GM12878 (cell line): ENCODE measurements at regions not wholly inside any gene's neighbourhood (a gene's known extent, or its start where the extent isn't known, plus 50 kb on each side); places are given as distances from the start of the nearest gene placed in this dataset.

Source experiments
- ATAC-seq: fragments of 200-7000 bp; cut with Tn5 transposase; 3 replicates; pipeline ENCODE4 v1.9.1; 2020; ENCODE audit warnings: mild to moderate bottlenecking, moderate library complexity
- BruUV-seq: library from RNA; stranded (reverse); fragments of 400-500 nt; replicated peaks from 2 replicates; lab custom pipeline; 2021; lab: Mats Ljungman, UMichigan
- CTCF ChIA-PET: fragments of 300-600 bp; sonication (Branson Sonifier 250); formaldehyde crosslinking; extraction: SDS; loops from one replicate; lab custom pipeline; 2021; ENCODE audit warnings: inconsistent platforms; lab: Yijun Ruan, JAX
- POLR2A ChIA-PET: fragments of 350-600 bp; formaldehyde crosslinking; extraction: SDS; loops from one replicate; lab custom pipeline; 2021; ENCODE audit warnings: inconsistent platforms; lab: Charles Lee
- RAD21 ChIA-PET: fragments of 300-600 bp; sonication (Branson Sonifier 250); formaldehyde crosslinking; loops from one replicate; lab custom pipeline; 2023; ENCODE audit warnings: antibody characterized with exemption; ENCODE audit not compliant: unreplicated experiment; lab: Charles Lee
- SMC1A ChIA-PET: fragments of 300-600 bp; sonication (Branson Sonifier 250); formaldehyde crosslinking; loops from one replicate; lab custom pipeline; 2023; ENCODE audit not compliant: unreplicated experiment, uncharacterized antibody; lab: Charles Lee
- DNase-seq: peaks from one replicate; pipeline ENCODE4 v3.0.0-alpha.2; 2011; ENCODE audit warnings: low read depth, low spot score
- FAIRE-seq: peaks from 3 replicates; lab custom pipeline; 2011; peaks lifted over from hg19 to GRCh38; lab: Jason Lieb, UNC
- H2AFZ ChIP-seq: 2 replicates; pipeline ENCODE4 v1.6.0; 2011; ENCODE audit warnings: low read depth, low read length, control low read depth; ENCODE audit not compliant: control insufficient read depth
- H3K27ac ChIP-seq: 2 replicates; pipeline ENCODE4 v1.5.1; 2011; ENCODE audit warnings: control low read depth; ENCODE audit not compliant: control insufficient read depth, insufficient read depth
- H3K27me3 ChIP-seq, 2 experiments: replicated peaks in 1 of 2; 2 replicates each; pipeline versions ENCODE4 v1.6.0 to v1.6.1; 2011; ENCODE audit warnings: low read length in 1 of 2; ENCODE audit not compliant: control insufficient read depth in 2 of 2, insufficient read depth in 2 of 2
- H3K36me3 ChIP-seq, 2 experiments: 2 replicates each; pipeline ENCODE4 v1.5.1; 2011; ENCODE audit warnings: low read length in 1 of 2; ENCODE audit not compliant: control insufficient read depth in 2 of 2, insufficient read depth in 2 of 2
- H3K4me1 ChIP-seq: 2 replicates; pipeline ENCODE4 v1.6.1; 2011; ENCODE audit warnings: mild to moderate bottlenecking, low read length, moderate library complexity, mixed read lengths; ENCODE audit not compliant: control insufficient read depth, insufficient read depth
- H3K4me2 ChIP-seq: 2 replicates; pipeline ENCODE4 v1.6.0; 2011; ENCODE audit warnings: control low read depth; ENCODE audit not compliant: control insufficient read depth, insufficient read depth
- H3K4me3 ChIP-seq: fragments of 200-600 bp; sonication (generic); 2 replicates; pipeline ENCODE4 v1.5.1; 2016
- H3K79me2 ChIP-seq: 2 replicates; pipeline ENCODE4 v1.6.0; 2011; ENCODE audit warnings: low read length; ENCODE audit not compliant: control insufficient read depth, insufficient read depth
- H3K9ac ChIP-seq: 2 replicates; pipeline ENCODE4 v1.8.0; 2011; ENCODE audit warnings: low read length, control low read depth, mixed read lengths; ENCODE audit not compliant: control insufficient read depth, insufficient read depth
- H3K9me3 ChIP-seq: replicated peaks from 3 replicates; pipeline ENCODE4 v1.5.1; 2011; ENCODE audit warnings: mild to moderate bottlenecking, low read length; ENCODE audit not compliant: control insufficient read depth, insufficient read depth
- H4K20me1 ChIP-seq: 2 replicates; pipeline ENCODE4 v1.6.0; 2011; ENCODE audit not compliant: control insufficient read depth, insufficient read depth
- FOXK2 ChIP-seq: fragments of 450-650 bp; IDR thresholded peaks from 2 replicates; pipeline ENCODE4 v1.6.1; 2017; ENCODE audit warnings: mild to moderate bottlenecking, moderate library complexity
- IRF3 ChIP-seq: fragments of 450-650 bp; IDR thresholded peaks from 2 replicates; pipeline ENCODE4 v1.6.1; 2014; ENCODE audit warnings: mild to moderate bottlenecking
- IRF5 ChIP-seq: fragments of 450-650 bp; IDR thresholded peaks from 2 replicates; pipeline ENCODE4 v1.6.1; 2017; ENCODE audit warnings: borderline replicate concordance
- MTA3 ChIP-seq: IDR thresholded peaks from 2 replicates; pipeline ENCODE4 v1.6.1; 2012; ENCODE audit warnings: low read length, inconsistent platforms, borderline replicate concordance
- NR2C2 ChIP-seq: IDR thresholded peaks from 2 replicates; pipeline ENCODE4 v1.6.1; 2011; ENCODE audit warnings: borderline replicate concordance, low read depth; ENCODE audit not compliant: control insufficient read depth, insufficient read length
- RBBP5 ChIP-seq: fragments of 200-600 bp; sonication (generic); conservative IDR thresholded peaks from 2 replicates; pipeline ENCODE4 v1.6.1; 2016
- SREBF2 ChIP-seq: IDR thresholded peaks from 2 replicates; pipeline ENCODE4 v1.6.1; 2012; ENCODE audit warnings: mild to moderate bottlenecking, low read length
- WGBS: methylation state at CpG from one replicate; pipeline ENCODE4 v1.1.6; 2016; ENCODE audit warnings: low lambda C conversion rate; ENCODE audit not compliant: insufficient replicate concordance, insufficient coverage; ENCODE audit errors: missing lambda C conversion rate; 5-methylcytosine and 5-hydroxymethylcytosine counted together
- in situ Hi-C: fragments of 300-500 bp; cut with MboI; formaldehyde crosslinking; loops from 9 replicates; pipeline ENCODE4 v1.14.3; 2018; ENCODE audit warnings: mixed read lengths
- intact Hi-C: fragments of 100-400 bp; cut with micrococcal nuclease; formaldehyde crosslinking; loops from one replicate; pipeline ENCODE4 v1.14.2; 2022; ENCODE audit not compliant: unreplicated experiment
- TF ChIP-seq, protein P1 (sequence below): fragments of 450-650 bp; IDR thresholded peaks from 2 replicates; pipeline ENCODE4 v1.6.1; 2017; ENCODE audit warnings: mild to moderate bottlenecking
- TF ChIP-seq, protein P2 (sequence below): fragments of 450-650 bp; IDR thresholded peaks from 2 replicates; pipeline ENCODE4 v1.6.1; 2017; ENCODE audit warnings: mild to moderate bottlenecking, low read depth, inconsistent platforms; ENCODE audit not compliant: poor library complexity, severe bottlenecking

GRCh38 chr4:186935901-186936300 lies 212.2 kb upstream of the FAT1 start:
- in situ Hi-C loops (no loop called here), intact Hi-C loops (no loop called here)
- TF ChIP-seq RBBP5 (no peak), SREBF2 (no peak), IRF5 (no peak), NR2C2 (no peak), FOXK2 (no peak), MTA3 (no peak), IRF3 (no peak)
- TF ChIP-seq, protein P1, sequence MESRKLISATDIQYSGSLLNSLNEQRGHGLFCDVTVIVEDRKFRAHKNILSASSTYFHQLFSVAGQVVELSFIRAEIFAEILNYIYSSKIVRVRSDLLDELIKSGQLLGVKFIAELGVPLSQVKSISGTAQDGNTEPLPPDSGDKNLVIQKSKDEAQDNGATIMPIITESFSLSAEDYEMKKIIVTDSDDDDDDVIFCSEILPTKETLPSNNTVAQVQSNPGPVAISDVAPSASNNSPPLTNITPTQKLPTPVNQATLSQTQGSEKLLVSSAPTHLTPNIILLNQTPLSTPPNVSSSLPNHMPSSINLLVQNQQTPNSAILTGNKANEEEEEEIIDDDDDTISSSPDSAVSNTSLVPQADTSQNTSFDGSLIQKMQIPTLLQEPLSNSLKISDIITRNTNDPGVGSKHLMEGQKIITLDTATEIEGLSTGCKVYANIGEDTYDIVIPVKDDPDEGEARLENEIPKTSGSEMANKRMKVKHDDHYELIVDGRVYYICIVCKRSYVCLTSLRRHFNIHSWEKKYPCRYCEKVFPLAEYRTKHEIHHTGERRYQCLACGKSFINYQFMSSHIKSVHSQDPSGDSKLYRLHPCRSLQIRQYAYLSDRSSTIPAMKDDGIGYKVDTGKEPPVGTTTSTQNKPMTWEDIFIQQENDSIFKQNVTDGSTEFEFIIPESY = no peak
- TF ChIP-seq, protein P2, sequence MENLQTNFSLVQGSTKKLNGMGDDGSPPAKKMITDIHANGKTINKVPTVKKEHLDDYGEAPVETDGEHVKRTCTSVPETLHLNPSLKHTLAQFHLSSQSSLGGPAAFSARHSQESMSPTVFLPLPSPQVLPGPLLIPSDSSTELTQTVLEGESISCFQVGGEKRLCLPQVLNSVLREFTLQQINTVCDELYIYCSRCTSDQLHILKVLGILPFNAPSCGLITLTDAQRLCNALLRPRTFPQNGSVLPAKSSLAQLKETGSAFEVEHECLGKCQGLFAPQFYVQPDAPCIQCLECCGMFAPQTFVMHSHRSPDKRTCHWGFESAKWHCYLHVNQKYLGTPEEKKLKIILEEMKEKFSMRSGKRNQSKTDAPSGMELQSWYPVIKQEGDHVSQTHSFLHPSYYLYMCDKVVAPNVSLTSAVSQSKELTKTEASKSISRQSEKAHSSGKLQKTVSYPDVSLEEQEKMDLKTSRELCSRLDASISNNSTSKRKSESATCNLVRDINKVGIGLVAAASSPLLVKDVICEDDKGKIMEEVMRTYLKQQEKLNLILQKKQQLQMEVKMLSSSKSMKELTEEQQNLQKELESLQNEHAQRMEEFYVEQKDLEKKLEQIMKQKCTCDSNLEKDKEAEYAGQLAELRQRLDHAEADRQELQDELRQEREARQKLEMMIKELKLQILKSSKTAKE = no peak
- Histone ChIP-seq H3K4me2 (no peak overlapping the region), H3K9ac (no peak overlapping the region), H4K20me1 (no peaks in the 10 kb centered on the region), H3K36me3 (no peaks in the 10 kb centered on the region), H3K27me3 (no peaks in the 10 kb centered on the region), H3K4me1 (no peaks in the 10 kb centered on the region), H3K27ac (no peak overlapping the region), H3K9me3 (no peaks in the 10 kb centered on the region), H3K79me2 (no peaks in the 10 kb centered on the region), H2AFZ (no peak overlapping the region), H3K4me3 (no peak overlapping the region)
- ChIA-PET SMC1A (no interaction called here), CTCF (no interaction called here), RAD21 (no interaction called here), POLR2A (no interaction called here)
- 0% methylated on average over 4 of the region's 4 CpGs for WGBS
- no TSS peak for BruUV-seq
- FAIRE-seq (no peak), DNase-seq (no peak), ATAC-seq (no peak)
